WTC11 (cell line): ENCODE measurements at regions not wholly inside any gene's neighbourhood (a gene's known extent, or its start where the extent isn't known, plus 50 kb on each side); places are given as distances from the start of the nearest gene placed in this dataset.

ENCODE experiments used
- ATAC-seq: fragments of 200-7000 bp; cut with Tn5 transposase; 2 replicates; pipeline ENCODE4 v1.10.0; 2021; ENCODE audit warnings: mild to moderate bottlenecking, moderate library complexity
- CTCF ChIA-PET: fragments of 300-600 bp; sonication (Branson Sonifier 250); formaldehyde crosslinking; loops from one replicate; lab custom pipeline; 2021; ENCODE audit warnings: antibody characterized with exemption; lab: Charles Lee
- POLR2A ChIA-PET: fragments of 350-600 bp; sonication (Branson Sonifier 250); formaldehyde crosslinking; loops from one replicate; lab custom pipeline; 2021; ENCODE audit warnings: antibody characterized with exemption; lab: Charles Lee
- DNase-seq: peaks from one replicate; pipeline ENCODE4 v3.0.0; 2021; ENCODE audit warnings: low spot score
- H3K27ac Mint-ChIP-seq: 2 replicates; pipeline ENCODE4 v1.8.0; 2021; ENCODE audit warnings: mixed read lengths
- H3K27me3 Mint-ChIP-seq: 2 replicates; pipeline ENCODE4 v1.8.0; 2021; ENCODE audit warnings: low read depth, mild to moderate bottlenecking, moderate library complexity, mixed read lengths
- H3K36me3 Mint-ChIP-seq: 2 replicates; pipeline ENCODE4 v1.8.0; 2021; ENCODE audit warnings: mixed read lengths
- H3K4me1 Mint-ChIP-seq: 2 replicates; pipeline ENCODE4 v1.8.0; 2022; ENCODE audit warnings: mixed read lengths
- H3K4me3 Mint-ChIP-seq: 2 replicates; pipeline ENCODE4 v1.8.0; 2021; ENCODE audit warnings: mild to moderate bottlenecking, moderate library complexity, mixed read lengths
- H3K9me3 Mint-ChIP-seq: 2 replicates; pipeline ENCODE4 v1.8.0; 2021; ENCODE audit warnings: mixed read lengths
- CBFB ChIP-seq: sonication (generic); formaldehyde crosslinking; IDR thresholded peaks from 2 replicates; pipeline ENCODE4 v1.8.1; 2022; ENCODE audit warnings: mild to moderate bottlenecking, low read depth, missing genetic modification reagents
- CREB1 ChIP-seq: sonication (generic); formaldehyde crosslinking; IDR thresholded peaks from 2 replicates; pipeline ENCODE4 v1.8.0; 2023; ENCODE audit warnings: mild to moderate bottlenecking, missing genetic modification reagents
- ELF4 ChIP-seq: sonication (generic); formaldehyde crosslinking; IDR thresholded peaks from 2 replicates; pipeline ENCODE4 v1.8.1; 2022; ENCODE audit warnings: low read depth, mild to moderate bottlenecking, moderate library complexity, missing genetic modification reagents
- FOXK1 ChIP-seq: sonication (generic); formaldehyde crosslinking; IDR thresholded peaks from 2 replicates; pipeline ENCODE4 v1.8.0; 2022; ENCODE audit warnings: mild to moderate bottlenecking, moderate library complexity, missing genetic modification reagents
- GTF2I ChIP-seq: fragments of 250-450 bp; sonication (Bioruptor Pico); conservative IDR thresholded peaks from 2 replicates; pipeline ENCODE4 v1.4.0; 2021; ENCODE audit warnings: mild to moderate bottlenecking
- IRF2 ChIP-seq: sonication (generic); formaldehyde crosslinking; IDR thresholded peaks from 2 replicates; pipeline ENCODE4 v1.8.0; 2022; ENCODE audit warnings: low read depth, missing genetic modification reagents, borderline replicate concordance
- MYBL2 ChIP-seq: sonication (generic); formaldehyde crosslinking; IDR thresholded peaks from 2 replicates; pipeline ENCODE4 v1.8.1; 2023; ENCODE audit warnings: mild to moderate bottlenecking, moderate library complexity, missing genetic modification reagents
- TP53 ChIP-seq: sonication (generic); formaldehyde crosslinking; IDR thresholded peaks from 2 replicates; pipeline ENCODE4 v1.8.1; 2023; ENCODE audit warnings: mild to moderate bottlenecking, missing genetic modification reagents
- ZBTB21 ChIP-seq: sonication (generic); formaldehyde crosslinking; IDR thresholded peaks from 2 replicates; pipeline ENCODE4 v1.8.1; 2023; ENCODE audit warnings: mild to moderate bottlenecking, missing genetic modification reagents, borderline replicate concordance
- ZNF121 ChIP-seq: sonication (generic); formaldehyde crosslinking; IDR thresholded peaks from 2 replicates; pipeline ENCODE4 v1.8.0; 2023; ENCODE audit warnings: missing genetic modification reagents
- ZNF263 ChIP-seq: sonication (generic); formaldehyde crosslinking; IDR thresholded peaks from 2 replicates; pipeline ENCODE4 v1.8.1; 2022; ENCODE audit warnings: low read depth, mild to moderate bottlenecking, moderate library complexity, missing genetic modification reagents
- ZNF317 ChIP-seq: sonication (generic); formaldehyde crosslinking; IDR thresholded peaks from 2 replicates; pipeline ENCODE4 v1.8.1; 2023; ENCODE audit warnings: low read depth, mild to moderate bottlenecking, moderate library complexity, missing genetic modification reagents, borderline replicate concordance
- ZNF423 ChIP-seq: fragments of 250-450 bp; sonication (Bioruptor Pico); IDR thresholded peaks from 2 replicates; pipeline ENCODE4 v2.1.2; 2022; ENCODE audit warnings: mild to moderate bottlenecking, moderate library complexity
- TF ChIP-seq, protein P1 (sequence below): fragments of 250-450 bp; sonication (Bioruptor Pico); IDR thresholded peaks from 2 replicates; pipeline ENCODE4 v1.9.0; 2021; ENCODE audit warnings: mild to moderate bottlenecking
- TF ChIP-seq, protein P2 (sequence below): sonication (generic); formaldehyde crosslinking; IDR thresholded peaks from 2 replicates; pipeline ENCODE4 v1.8.0; 2022; ENCODE audit warnings: missing genetic modification reagents
- TF ChIP-seq, protein P3 (sequence below): sonication (generic); formaldehyde crosslinking; IDR thresholded peaks from 2 replicates; pipeline ENCODE4 v1.8.1; 2023; ENCODE audit warnings: mild to moderate bottlenecking, missing genetic modification reagents
- TF ChIP-seq, protein P4 (sequence below): sonication (generic); formaldehyde crosslinking; IDR thresholded peaks from 2 replicates; pipeline ENCODE4 v1.8.1; 2022; ENCODE audit warnings: mild to moderate bottlenecking, missing genetic modification reagents, moderate library complexity, borderline replicate concordance
- TF ChIP-seq, protein P5 (sequence below): sonication (generic); formaldehyde crosslinking; IDR thresholded peaks from 2 replicates; pipeline ENCODE4 v1.8.1; 2023; ENCODE audit warnings: mild to moderate bottlenecking, missing genetic modification reagents, borderline replicate concordance
- TF ChIP-seq, protein P6 (sequence below): fragments of 250-450 bp; sonication (Bioruptor Pico); IDR thresholded peaks from 2 replicates; pipeline ENCODE4 v1.9.0; 2021; ENCODE audit warnings: mild to moderate bottlenecking
- TF ChIP-seq, protein P7 (sequence below): sonication (generic); formaldehyde crosslinking; IDR thresholded peaks from 2 replicates; pipeline ENCODE4 v1.8.1; 2023; ENCODE audit warnings: mild to moderate bottlenecking, missing genetic modification reagents, moderate library complexity

DNA sequence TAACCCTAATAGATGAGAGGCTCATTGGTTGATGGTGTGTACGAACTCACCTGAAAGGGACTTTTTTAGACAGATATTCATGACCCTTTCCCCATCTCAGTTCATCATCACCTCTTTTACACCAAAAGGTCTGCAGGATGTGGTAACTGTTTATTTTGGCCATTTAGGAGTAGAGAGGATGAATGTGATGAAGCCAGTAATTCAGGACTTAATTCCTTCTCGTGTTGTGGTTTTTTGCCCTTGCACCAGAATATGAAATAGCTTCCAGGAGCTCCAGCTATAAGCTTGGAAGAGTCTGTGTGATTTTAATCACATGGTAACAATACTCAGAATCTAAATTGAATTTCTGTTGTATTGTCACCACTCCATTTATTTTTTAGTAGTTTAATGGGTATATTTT, 189.4 kb upstream of the KCTD3 start (continued):
- no peak for TF ChIP-seq ZNF121 (CRISPR knock-in tag)
- no peak for TF ChIP-seq ZNF423 (CRISPR knock-in tag)
- TF ChIP-seq ZBTB21 (CRISPR knock-in tag) = no peak

DNA sequence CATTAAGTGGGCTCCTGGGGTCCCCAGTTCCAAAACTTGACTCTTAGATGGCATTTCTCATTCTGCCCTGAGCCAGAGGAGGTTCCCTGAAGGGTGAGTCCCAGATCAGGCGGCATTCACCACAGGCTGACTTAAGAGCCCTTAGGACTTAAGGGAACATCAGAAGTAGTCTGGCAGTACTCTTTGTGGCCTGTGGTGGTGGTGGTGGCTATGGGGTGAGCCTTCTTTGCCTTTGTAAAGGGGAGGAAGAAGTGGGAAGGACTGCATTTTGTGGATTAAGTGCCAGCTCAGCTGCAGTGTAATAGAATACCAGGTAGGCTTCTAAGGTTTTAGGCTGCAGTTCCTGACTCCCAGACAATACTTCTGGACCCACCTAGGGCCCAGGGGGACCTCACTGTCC, 186.5 kb upstream of the KCTD3 start:
- H3K27ac Mint-ChIP-seq = no peak overlapping the region
- H3K4me3 Mint-ChIP-seq = no peak overlapping the region
- peaks cover 5% of the 10 kb centered on the region; the same call in 1 of the 2 replicates for H3K9me3 Mint-ChIP-seq
- no peaks in the 10 kb centered on the region for H3K36me3 Mint-ChIP-seq
- DNase-seq (no peak), ATAC-seq (peak; percentile 73)
- CTCF ChIA-PET = no interaction called here
- no peaks in the 10 kb centered on the region for H3K4me1 Mint-ChIP-seq
- H3K27me3 Mint-ChIP-seq = no peaks in the 10 kb centered on the region
- POLR2A ChIA-PET = no interaction called here
- TF ChIP-seq FOXK1 (CRISPR knock-in tag) = no peak
- TF ChIP-seq, protein P1, sequence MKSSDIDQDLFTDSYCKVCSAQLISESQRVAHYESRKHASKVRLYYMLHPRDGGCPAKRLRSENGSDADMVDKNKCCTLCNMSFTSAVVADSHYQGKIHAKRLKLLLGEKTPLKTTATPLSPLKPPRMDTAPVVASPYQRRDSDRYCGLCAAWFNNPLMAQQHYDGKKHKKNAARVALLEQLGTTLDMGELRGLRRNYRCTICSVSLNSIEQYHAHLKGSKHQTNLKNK = no peak
- TF ChIP-seq, protein P2, sequence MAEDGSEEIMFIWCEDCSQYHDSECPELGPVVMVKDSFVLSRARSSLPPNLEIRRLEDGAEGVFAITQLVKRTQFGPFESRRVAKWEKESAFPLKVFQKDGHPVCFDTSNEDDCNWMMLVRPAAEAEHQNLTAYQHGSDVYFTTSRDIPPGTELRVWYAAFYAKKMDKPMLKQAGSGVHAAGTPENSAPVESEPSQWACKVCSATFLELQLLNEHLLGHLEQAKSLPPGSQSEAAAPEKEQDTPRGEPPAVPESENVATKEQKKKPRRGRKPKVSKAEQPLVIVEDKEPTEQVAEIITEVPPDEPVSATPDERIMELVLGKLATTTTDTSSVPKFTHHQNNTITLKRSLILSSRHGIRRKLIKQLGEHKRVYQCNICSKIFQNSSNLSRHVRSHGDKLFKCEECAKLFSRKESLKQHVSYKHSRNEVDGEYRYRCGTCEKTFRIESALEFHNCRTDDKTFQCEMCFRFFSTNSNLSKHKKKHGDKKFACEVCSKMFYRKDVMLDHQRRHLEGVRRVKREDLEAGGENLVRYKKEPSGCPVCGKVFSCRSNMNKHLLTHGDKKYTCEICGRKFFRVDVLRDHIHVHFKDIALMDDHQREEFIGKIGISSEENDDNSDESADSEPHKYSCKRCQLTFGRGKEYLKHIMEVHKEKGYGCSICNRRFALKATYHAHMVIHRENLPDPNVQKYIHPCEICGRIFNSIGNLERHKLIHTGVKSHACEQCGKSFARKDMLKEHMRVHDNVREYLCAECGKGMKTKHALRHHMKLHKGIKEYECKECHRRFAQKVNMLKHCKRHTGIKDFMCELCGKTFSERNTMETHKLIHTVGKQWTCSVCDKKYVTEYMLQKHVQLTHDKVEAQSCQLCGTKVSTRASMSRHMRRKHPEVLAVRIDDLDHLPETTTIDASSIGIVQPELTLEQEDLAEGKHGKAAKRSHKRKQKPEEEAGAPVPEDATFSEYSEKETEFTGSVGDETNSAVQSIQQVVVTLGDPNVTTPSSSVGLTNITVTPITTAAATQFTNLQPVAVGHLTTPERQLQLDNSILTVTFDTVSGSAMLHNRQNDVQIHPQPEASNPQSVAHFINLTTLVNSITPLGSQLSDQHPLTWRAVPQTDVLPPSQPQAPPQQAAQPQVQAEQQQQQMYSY (CRISPR knock-in tag) = no peak
- TF ChIP-seq, protein P3, sequence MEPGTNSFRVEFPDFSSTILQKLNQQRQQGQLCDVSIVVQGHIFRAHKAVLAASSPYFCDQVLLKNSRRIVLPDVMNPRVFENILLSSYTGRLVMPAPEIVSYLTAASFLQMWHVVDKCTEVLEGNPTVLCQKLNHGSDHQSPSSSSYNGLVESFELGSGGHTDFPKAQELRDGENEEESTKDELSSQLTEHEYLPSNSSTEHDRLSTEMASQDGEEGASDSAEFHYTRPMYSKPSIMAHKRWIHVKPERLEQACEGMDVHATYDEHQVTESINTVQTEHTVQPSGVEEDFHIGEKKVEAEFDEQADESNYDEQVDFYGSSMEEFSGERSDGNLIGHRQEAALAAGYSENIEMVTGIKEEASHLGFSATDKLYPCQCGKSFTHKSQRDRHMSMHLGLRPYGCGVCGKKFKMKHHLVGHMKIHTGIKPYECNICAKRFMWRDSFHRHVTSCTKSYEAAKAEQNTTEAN = no peak
- no peak for TF ChIP-seq ZNF317 (CRISPR knock-in tag)
- TF ChIP-seq TP53 (CRISPR knock-in tag) = no peak
- no peak for TF ChIP-seq ZNF263 (CRISPR knock-in tag)
- no peak for TF ChIP-seq ZNF423 (CRISPR knock-in tag)
- TF ChIP-seq MYBL2 = no peak
- TF ChIP-seq, protein P4, sequence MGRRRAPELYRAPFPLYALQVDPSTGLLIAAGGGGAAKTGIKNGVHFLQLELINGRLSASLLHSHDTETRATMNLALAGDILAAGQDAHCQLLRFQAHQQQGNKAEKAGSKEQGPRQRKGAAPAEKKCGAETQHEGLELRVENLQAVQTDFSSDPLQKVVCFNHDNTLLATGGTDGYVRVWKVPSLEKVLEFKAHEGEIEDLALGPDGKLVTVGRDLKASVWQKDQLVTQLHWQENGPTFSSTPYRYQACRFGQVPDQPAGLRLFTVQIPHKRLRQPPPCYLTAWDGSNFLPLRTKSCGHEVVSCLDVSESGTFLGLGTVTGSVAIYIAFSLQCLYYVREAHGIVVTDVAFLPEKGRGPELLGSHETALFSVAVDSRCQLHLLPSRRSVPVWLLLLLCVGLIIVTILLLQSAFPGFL (CRISPR knock-in tag) = no peak
- TF ChIP-seq IRF2 = no peak
- TF ChIP-seq ZNF121 (CRISPR knock-in tag) = no peak
- TF ChIP-seq, protein P5, sequence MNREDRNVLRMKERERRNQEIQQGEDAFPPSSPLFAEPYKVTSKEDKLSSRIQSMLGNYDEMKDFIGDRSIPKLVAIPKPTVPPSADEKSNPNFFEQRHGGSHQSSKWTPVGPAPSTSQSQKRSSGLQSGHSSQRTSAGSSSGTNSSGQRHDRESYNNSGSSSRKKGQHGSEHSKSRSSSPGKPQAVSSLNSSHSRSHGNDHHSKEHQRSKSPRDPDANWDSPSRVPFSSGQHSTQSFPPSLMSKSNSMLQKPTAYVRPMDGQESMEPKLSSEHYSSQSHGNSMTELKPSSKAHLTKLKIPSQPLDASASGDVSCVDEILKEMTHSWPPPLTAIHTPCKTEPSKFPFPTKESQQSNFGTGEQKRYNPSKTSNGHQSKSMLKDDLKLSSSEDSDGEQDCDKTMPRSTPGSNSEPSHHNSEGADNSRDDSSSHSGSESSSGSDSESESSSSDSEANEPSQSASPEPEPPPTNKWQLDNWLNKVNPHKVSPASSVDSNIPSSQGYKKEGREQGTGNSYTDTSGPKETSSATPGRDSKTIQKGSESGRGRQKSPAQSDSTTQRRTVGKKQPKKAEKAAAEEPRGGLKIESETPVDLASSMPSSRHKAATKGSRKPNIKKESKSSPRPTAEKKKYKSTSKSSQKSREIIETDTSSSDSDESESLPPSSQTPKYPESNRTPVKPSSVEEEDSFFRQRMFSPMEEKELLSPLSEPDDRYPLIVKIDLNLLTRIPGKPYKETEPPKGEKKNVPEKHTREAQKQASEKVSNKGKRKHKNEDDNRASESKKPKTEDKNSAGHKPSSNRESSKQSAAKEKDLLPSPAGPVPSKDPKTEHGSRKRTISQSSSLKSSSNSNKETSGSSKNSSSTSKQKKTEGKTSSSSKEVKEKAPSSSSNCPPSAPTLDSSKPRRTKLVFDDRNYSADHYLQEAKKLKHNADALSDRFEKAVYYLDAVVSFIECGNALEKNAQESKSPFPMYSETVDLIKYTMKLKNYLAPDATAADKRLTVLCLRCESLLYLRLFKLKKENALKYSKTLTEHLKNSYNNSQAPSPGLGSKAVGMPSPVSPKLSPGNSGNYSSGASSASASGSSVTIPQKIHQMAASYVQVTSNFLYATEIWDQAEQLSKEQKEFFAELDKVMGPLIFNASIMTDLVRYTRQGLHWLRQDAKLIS = no peak
- TF ChIP-seq, protein P6, sequence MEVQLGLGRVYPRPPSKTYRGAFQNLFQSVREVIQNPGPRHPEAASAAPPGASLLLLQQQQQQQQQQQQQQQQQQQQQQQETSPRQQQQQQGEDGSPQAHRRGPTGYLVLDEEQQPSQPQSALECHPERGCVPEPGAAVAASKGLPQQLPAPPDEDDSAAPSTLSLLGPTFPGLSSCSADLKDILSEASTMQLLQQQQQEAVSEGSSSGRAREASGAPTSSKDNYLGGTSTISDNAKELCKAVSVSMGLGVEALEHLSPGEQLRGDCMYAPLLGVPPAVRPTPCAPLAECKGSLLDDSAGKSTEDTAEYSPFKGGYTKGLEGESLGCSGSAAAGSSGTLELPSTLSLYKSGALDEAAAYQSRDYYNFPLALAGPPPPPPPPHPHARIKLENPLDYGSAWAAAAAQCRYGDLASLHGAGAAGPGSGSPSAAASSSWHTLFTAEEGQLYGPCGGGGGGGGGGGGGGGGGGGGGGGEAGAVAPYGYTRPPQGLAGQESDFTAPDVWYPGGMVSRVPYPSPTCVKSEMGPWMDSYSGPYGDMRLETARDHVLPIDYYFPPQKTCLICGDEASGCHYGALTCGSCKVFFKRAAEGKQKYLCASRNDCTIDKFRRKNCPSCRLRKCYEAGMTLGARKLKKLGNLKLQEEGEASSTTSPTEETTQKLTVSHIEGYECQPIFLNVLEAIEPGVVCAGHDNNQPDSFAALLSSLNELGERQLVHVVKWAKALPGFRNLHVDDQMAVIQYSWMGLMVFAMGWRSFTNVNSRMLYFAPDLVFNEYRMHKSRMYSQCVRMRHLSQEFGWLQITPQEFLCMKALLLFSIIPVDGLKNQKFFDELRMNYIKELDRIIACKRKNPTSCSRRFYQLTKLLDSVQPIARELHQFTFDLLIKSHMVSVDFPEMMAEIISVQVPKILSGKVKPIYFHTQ = no peak
- no peak for TF ChIP-seq GTF2I
- TF ChIP-seq, protein P7, sequence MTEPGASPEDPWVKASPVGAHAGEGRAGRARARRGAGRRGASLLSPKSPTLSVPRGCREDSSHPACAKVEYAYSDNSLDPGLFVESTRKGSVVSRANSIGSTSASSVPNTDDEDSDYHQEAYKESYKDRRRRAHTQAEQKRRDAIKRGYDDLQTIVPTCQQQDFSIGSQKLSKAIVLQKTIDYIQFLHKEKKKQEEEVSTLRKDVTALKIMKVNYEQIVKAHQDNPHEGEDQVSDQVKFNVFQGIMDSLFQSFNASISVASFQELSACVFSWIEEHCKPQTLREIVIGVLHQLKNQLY (CRISPR knock-in tag) = no peak
- no peak for TF ChIP-seq CREB1 (CRISPR knock-in tag)
- TF ChIP-seq ELF4 (CRISPR knock-in tag) = no peak
- TF ChIP-seq CBFB (CRISPR knock-in tag) = no peak
